ENCODE measurements at regions not wholly inside any gene's neighbourhood (a gene's known extent, or its start where the extent isn't known, plus 50 kb on each side); places are given as distances from the start of the nearest gene placed in this dataset.

DNA sequence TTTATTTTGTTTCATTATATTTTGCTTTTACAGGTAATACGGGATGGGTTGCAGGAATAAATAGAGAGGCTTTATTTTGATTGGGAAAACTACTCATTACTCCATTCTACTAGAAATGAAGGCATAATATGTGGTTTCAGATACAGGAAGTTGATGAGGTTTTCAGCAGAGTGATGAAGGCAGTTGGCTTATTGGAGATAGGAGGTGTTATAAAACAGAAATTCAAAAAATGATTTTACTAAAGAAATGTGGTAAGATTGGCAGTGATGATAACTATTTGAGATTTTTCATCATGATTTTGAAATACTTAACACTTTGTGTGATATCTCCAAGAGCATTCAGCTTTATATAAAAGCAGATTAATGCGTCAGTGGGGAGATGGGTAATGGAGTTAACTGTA lies 1445.7 kb upstream of the CADM2 start:
- FAIRE-seq (no peak), DNase-seq (ENCODE audit: insufficient read length, low spot score) (no peak)

GRCh38 chr3:83513677-83514076 lies 1445.1 kb upstream of the CADM2 start:
- no peak for DNase-seq (ENCODE audit: insufficient read length, low spot score)

DNA sequence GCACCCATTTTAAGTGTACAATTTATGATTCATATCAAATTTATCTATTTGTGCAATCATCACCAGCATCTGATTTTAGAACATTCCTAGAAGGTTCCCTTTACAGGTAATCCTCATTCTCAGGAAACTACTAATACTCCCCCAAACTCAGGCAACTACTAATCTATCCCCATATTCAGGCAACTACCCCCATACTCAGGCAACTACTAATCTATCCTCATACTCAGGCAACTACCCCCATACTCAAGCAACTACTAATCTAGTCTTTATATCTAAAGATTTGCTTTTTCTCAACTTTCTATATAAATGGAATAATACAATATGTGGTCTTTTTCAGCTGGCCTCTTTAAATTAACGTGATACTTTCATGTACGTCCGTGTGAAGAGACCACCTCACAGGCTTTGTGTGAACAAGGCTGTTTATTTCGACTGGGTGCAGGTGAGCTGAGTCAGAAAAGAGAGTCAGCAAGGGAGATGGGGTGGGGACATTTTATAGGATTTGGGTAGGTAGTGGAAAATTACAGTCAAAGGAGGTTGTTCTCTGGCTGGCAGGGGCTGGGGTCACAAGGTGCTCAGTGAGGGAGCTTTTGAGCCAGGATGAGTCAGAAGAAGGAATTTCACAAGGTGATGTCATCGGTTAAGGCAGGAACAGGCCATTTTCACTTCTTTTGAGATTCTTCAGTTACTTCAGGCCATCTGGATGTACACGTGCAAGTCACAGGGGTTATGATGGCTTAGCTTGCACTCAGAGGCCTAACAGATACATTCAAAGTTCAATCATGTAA lies 1444.5 kb upstream of the CADM2 start:
- FAIRE-seq (no peak), DNase-seq (ENCODE audit: insufficient read length, low spot score) (no peak)

More at GRCh38 chr3:83513677-83514076, 1445.1 kb upstream of the CADM2 start:
- FAIRE-seq = no peak

- DNase-seq (ENCODE audit: insufficient read length, low spot score) = no peak
- FAIRE-seq = no peak
Observed at GRCh38 chr3:83515123-83515522, 1443.7 kb upstream of the CADM2 start.

GRCh38 chr3:83523470-83524073 lies 1435.2 kb upstream of the CADM2 start:
- peak; percentile 93 for FAIRE-seq
- peak; percentile 21 for DNase-seq (ENCODE audit: insufficient read length, low spot score)

DNA sequence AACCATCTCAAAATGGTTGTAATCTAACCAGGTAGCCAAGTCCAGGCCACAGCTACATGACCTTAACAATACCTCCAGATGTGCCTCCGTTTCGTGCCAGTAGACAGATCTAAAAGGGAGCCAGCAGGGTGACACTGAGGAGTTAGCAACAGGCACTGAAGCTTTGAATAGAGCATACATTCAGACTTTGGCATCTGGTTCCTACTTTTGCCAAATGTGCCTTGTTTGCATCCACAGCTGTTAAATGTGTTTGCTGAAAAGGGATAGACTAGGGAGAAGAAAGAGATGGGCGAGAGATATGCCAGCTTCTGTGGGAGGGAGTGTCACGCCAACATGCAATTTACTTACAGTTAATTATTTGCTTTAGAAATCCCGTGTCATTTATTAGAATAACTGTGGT lies 1433.9 kb upstream of the CADM2 start:
- FAIRE-seq (no peak), DNase-seq (ENCODE audit: insufficient read length, low spot score) (no peak)

DNA sequence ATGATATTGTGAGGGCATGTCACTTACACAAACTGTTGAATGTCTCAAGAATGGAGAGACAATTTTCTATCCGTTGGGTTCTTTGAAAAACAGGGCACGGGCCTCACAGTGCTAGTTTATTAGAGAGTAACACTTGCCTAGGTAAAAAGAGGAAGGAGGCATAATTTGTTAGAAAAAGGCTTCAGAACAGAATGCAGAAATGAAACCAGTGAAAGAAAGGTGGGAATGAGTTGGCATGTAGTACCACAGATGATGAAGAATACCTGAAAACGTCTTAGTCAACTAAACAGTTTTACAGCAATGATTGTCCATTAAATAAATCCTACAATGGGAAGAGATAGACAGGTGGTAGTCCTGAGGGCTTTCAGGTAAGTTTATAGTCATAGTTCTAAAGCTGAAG lies 1399.7 kb upstream of the CADM2 start:
- FAIRE-seq = no peak

GRCh38 chr3:83567935-83568334 lies 1390.9 kb upstream of the CADM2 start:
- no peak for FAIRE-seq
- DNase-seq (ENCODE audit: insufficient read length, low spot score) = no peak

More for the DNA sequence above, 1399.7 kb upstream of the CADM2 start:
- DNase-seq (ENCODE audit: insufficient read length, low spot score) = no peak

DNA sequence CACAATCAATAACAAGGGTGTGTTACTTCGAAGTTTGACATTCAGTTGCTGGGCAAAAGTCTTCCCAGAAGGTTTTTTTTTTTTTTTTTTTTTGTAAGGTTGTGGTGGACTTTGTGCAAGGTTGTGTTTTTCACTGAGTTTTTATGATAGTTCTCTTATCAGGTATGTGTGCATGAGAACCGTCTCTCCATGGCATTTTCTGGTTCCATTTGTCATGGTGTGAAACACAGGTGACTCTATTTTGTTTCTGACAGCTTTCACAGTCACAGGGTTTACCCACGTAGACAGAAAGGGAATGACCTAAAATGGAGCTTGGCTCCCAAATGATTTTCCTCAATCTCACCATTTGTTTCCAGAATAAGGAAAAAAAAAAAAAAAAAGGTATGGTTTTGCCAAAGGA lies 1377.2 kb upstream of the CADM2 start:
- FAIRE-seq (no peak), DNase-seq (ENCODE audit: insufficient read length, low spot score) (no peak)

DNA sequence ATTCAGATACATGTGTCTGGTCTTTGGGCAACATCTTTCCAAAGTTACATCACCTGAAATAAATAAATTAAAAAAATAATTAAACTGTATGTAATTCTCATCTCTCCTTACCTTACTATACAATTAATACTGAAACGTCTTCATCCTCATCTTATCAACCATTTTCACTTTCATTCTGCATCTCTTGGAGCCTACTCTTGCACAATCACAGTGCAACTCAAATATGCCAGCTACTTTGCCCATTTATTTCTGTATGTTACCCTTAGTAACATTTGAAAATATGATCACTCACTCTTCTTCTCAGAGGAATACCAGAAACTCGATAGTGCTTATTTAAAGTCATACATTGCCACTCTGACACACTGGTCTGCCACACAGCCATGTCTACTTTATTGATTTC lies 1357.1 kb upstream of the CADM2 start:
- FAIRE-seq = no peak
- DNase-seq (ENCODE audit: insufficient read length, low spot score) = no peak

- no peak for DNase-seq (ENCODE audit: insufficient read length, low spot score)
- FAIRE-seq = no peak
Observed at GRCh38 chr3:83622526-83622925, 1336.3 kb upstream of the CADM2 start.

GRCh38 chr3:83625261-83625660 lies 1333.5 kb upstream of the CADM2 start:
- no peak for DNase-seq (ENCODE audit: insufficient read length, low spot score)
- no peak for FAIRE-seq

- DNase-seq (ENCODE audit: insufficient read length, low spot score) (no peak), FAIRE-seq (no peak)
Observed at GRCh38 chr3:83628471-83628870, 1330.3 kb upstream of the CADM2 start.

GRCh38 chr3:83632526-83632925 lies 1326.3 kb upstream of the CADM2 start:
- FAIRE-seq (no peak), DNase-seq (ENCODE audit: insufficient read length, low spot score) (no peak)

DNA sequence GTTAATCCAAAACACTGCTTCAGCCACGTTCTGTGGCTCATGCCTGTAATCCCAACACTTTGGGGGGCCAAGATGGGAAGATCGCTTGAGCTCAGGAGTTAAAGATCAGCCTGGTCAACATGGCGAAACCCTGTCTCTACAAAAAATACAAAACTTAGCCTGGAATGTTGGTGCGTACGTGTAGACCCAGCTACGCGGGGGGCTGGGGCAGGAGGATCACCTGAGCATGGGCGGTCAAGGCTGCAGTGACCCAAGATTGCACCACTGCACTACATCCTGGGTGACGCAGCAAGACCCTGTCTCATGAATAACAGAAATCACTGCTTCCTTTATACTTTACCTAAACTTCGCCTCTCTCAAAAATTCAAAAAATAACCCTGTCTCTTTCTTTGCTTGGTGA lies 1325.0 kb upstream of the CADM2 start:
- FAIRE-seq = no peak
- no peak for DNase-seq (ENCODE audit: insufficient read length, low spot score)

- no peak for DNase-seq (ENCODE audit: insufficient read length, low spot score)
- no peak for FAIRE-seq
Observed at GRCh38 chr3:83649692-83650091, 1309.1 kb upstream of the CADM2 start.

- FAIRE-seq (no peak), DNase-seq (ENCODE audit: insufficient read length, low spot score) (no peak)
Observed at GRCh38 chr3:83655083-83655482, 1303.7 kb upstream of the CADM2 start.

- FAIRE-seq (no peak), DNase-seq (ENCODE audit: insufficient read length, low spot score) (no peak)
Observed at GRCh38 chr3:83662381-83662960, 1296.3 kb upstream of the CADM2 start.

- FAIRE-seq = no peak
- no peak for DNase-seq (ENCODE audit: insufficient read length, low spot score)
Observed at GRCh38 chr3:83670416-83670815, 1288.4 kb upstream of the CADM2 start.

- FAIRE-seq = no peak
- DNase-seq (ENCODE audit: insufficient read length, low spot score) = no peak
Observed at GRCh38 chr3:83683937-83684598, 1274.7 kb upstream of the CADM2 start.

DNA sequence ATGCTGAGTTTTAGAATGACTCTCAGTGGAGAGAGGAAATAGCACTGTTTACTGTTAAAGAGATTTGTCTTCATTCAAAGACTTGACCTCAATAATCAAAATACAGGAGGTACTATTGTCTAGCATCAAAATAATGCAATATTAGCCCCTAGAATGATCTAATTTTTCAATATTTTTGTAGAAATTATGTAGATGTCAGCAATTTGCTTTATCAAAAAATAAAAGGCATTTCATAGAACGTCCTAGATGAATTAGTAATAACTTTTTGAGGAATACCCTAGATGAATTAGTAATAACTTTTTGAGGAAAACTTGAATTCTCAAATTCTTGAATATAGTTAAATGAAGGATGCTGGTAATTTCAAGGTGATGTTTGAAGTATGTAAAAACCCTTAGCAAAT lies 1252.1 kb upstream of the CADM2 start:
- DNase-seq (ENCODE audit: insufficient read length, low spot score) = no peak
- FAIRE-seq = no peak

DNA sequence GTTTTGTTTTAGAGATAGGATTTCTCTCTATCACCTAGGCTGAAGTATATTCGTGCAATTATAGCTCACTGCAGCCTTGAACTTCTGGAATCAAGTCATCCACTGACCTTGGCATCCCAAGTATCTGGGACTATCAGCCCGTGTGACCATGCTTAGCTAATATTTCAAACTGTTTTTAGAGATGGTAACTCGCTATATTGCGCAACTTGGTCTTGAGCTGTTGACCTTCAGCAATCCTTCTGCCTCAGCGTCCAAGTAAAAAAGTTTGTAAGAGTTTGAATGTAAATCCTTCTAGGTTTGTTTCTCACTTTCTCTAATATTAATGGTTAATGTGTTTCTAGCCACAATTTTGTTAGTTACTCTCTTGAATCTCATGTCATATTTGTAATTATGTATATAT lies 1243.5 kb upstream of the CADM2 start:
- no peak for DNase-seq (ENCODE audit: insufficient read length, low spot score)
- no peak for FAIRE-seq

Data from HTR-8/SVneo (cell line).